Vagina (tissue), 2 donors: ENCODE measurements at regions not wholly inside any gene's neighbourhood (a gene's known extent, or its start where the extent isn't known, plus 50 kb on each side); places are given as distances from the start of the nearest gene placed in this dataset.

Experiments used
- CTCF ChIP-seq, 3 experiments: fragments of 450-650 bp in 2 of 3; fragments of 200-600 bp in 1 of 3; sonication (generic) in 1 of 3; IDR thresholded peaks; one replicate each; pipeline ENCODE4 v1.5.1; 2017 to 2019; ENCODE audit warnings: antibody characterized with exemption in 3 of 3, mild to moderate bottlenecking in 2 of 3, moderate library complexity in 2 of 3
- POLR2A ChIP-seq, 2 donors: fragments of 450-650 bp; IDR thresholded peaks; one replicate each; pipeline ENCODE4 v1.6.1; 2017; ENCODE audit warnings: antibody characterized with exemption in 2 of 2, mild to moderate bottlenecking in 2 of 2, moderate library complexity in 2 of 2
- POLR2AphosphoS5 ChIP-seq, 2 donors: sonication (generic); formaldehyde crosslinking; IDR thresholded peaks; one replicate each; pipeline ENCODE4 v1.9.0; 2017; ENCODE audit warnings: antibody characterized with exemption in 2 of 2, mild to moderate bottlenecking in 2 of 2, low read depth in 1 of 2; ENCODE audit not compliant: insufficient read depth in 1 of 2

DNA sequence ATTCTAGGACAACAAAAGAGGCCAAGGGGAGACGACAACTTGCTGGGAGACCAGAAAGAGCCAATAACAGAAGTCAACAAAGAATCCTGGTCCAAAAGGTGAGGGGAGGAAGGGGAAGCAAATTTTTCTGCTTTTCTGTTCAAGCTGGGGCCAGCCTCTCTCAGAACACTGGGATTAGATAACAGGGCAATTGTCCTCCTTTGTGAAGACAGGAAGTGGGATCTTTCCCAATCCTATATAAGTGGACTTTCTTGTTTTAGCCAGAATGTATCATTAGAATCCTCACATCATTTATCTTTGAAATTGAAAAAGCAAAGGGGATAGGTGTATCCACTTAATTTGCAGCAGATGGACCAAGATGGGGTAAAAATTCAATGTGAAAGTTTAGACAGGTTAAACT lies 101.2 kb upstream of the COL21A1 start:
- no peak for TF ChIP-seq POLR2AphosphoS5 (IDR thresholded peaks at IDR 0.05; ENCODE audit: insufficient read depth in 1 of 2, low read depth in 1 of 2)
- no peak for TF ChIP-seq POLR2A (IDR thresholded peaks at IDR 0.05)
- no peak for TF ChIP-seq CTCF (IDR thresholded peaks at IDR 0.05)
